ENCODE measurements at regions not wholly inside any gene's neighbourhood (a gene's known extent, or its start where the extent isn't known, plus 50 kb on each side); places are given as distances from the start of the nearest gene placed in this dataset.

- H3K9me3 ChIP-seq (ENCODE audit: insufficient read depth in 2 of 2, low read depth in 1 of 2, low read length in 1 of 2) = 0 out of 4 replicates have a peak, but pooled peaks cover 0 to 2% of the 10 kb centered on the region in 2 experiments
- H2AK5ac ChIP-seq (ENCODE audit: low read depth, low read length) = no peak overlapping the region
- H3K14ac ChIP-seq (ENCODE audit: insufficient read length) = no peak overlapping the region
- no peaks in the 10 kb centered on the region for H3K36me3 ChIP-seq (ENCODE audit: control insufficient read depth in 2 of 4, insufficient read depth in 4 of 4, low read length in 3 of 4)
- no peak overlapping the region for H3K9ac ChIP-seq (replicated peaks in 1 of 4; ENCODE audit: extremely low read depth in 1 of 4, low read depth in 3 of 4, low read length in 3 of 4)
- H3K27ac ChIP-seq (ENCODE audit: low read depth, low read length) = no peak overlapping the region
- no peak overlapping the region for H2BK15ac ChIP-seq (ENCODE audit: low read length)
- no peak overlapping the region for H3K4me3 ChIP-seq (ENCODE audit: extremely low read depth in 1 of 4, insufficient read depth in 2 of 4, low read depth in 3 of 4, low read length in 4 of 4)
- CTCF ChIA-PET (ENCODE audit: partially characterized antibody) = no interaction called here
- no peak overlapping the region for H2BK12ac ChIP-seq (ENCODE audit: low read depth, low read length)
- no peak overlapping the region for H3K56ac ChIP-seq (replicated peaks; ENCODE audit: insufficient read length, low read depth, low read length)
- H3K23ac ChIP-seq (ENCODE audit: insufficient read length) = no peak overlapping the region
- H3K79me2 ChIP-seq (ENCODE audit: control insufficient read depth in 1 of 2, insufficient read depth in 2 of 2, low read length in 2 of 2) = no peaks in the 10 kb centered on the region
- TF ChIP-seq CEBPB (IDR thresholded peaks at IDR 0.05; ENCODE audit: low read depth, low read length) = no peak
- no peak for TF ChIP-seq SRF (IDR thresholded peaks at IDR 0.05; ENCODE audit: low read depth, low read length)
- TF ChIP-seq, protein P1, sequence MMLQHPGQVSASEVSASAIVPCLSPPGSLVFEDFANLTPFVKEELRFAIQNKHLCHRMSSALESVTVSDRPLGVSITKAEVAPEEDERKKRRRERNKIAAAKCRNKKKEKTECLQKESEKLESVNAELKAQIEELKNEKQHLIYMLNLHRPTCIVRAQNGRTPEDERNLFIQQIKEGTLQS (IDR thresholded peaks at IDR 0.05; ENCODE audit: insufficient read depth, low read depth, low read length) = no peak
- TF ChIP-seq, protein P2, sequence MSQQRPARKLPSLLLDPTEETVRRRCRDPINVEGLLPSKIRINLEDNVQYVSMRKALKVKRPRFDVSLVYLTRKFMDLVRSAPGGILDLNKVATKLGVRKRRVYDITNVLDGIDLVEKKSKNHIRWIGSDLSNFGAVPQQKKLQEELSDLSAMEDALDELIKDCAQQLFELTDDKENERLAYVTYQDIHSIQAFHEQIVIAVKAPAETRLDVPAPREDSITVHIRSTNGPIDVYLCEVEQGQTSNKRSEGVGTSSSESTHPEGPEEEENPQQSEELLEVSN (IDR thresholded peaks at IDR 0.05) = no peak
- TF ChIP-seq POU5F1 (IDR thresholded peaks at IDR 0.05; ENCODE audit: low read depth, low read length) = no peak
- TF ChIP-seq BACH1 (IDR thresholded peaks at IDR 0.05; ENCODE audit: low read length) = no peak
- TF ChIP-seq MAX (IDR thresholded peaks at IDR 0.05) = no peak
- TF ChIP-seq YY1 (IDR thresholded peaks at IDR 0.05; ENCODE audit: low read depth, low read length) = no peak
- TF ChIP-seq TBP (IDR thresholded peaks at IDR 0.05; ENCODE audit: low read depth, low read length) = no peak
- TF ChIP-seq POLR2A (IDR thresholded peaks at IDR 0.05; ENCODE audit: control extremely low read depth in 1 of 2, low read depth in 2 of 2, low read length in 2 of 2) = no peak
- TF ChIP-seq PHF8 (conservative IDR thresholded peaks at IDR 0.05; ENCODE audit: low read depth, low read length) = no peak
- no peak for TF ChIP-seq BCL11A (IDR thresholded peaks at IDR 0.05; ENCODE audit: low read depth in 2 of 2, low read length in 2 of 2)
- TF ChIP-seq TEAD4 (IDR thresholded peaks at IDR 0.05; ENCODE audit: low read depth, low read length) = no peak
- peaks cover 0 to 2% (median 0%) of the 10 kb centered on the region in 4 experiments; a peak in 1 of 7 replicates for H3K4me1 ChIP-seq (replicated peaks in 1 of 4; ENCODE audit: control insufficient read depth in 3 of 4, insufficient read depth in 4 of 4, low read length in 3 of 4)
- H2BK120ac ChIP-seq (replicated peaks; ENCODE audit: low read depth, low read length) = no peak overlapping the region
- H2BK20ac ChIP-seq (ENCODE audit: low read length) = no peak overlapping the region
- H3K27me3 ChIP-seq (replicated peaks in 1 of 4; ENCODE audit: control insufficient read depth in 3 of 4, extremely low read depth in 1 of 4, insufficient read depth in 3 of 4, low read length in 3 of 4) = peaks cover 0 to 1% (median 0%) of the 10 kb centered on the region in 4 experiments; a peak in 1 of 7 replicates
- no peaks in the 10 kb centered on the region for H3K23me2 ChIP-seq (ENCODE audit: low read depth, low read length)
- H4K91ac ChIP-seq (replicated peaks; ENCODE audit: insufficient read length, low read length) = no peak overlapping the region
- H3K18ac ChIP-seq (ENCODE audit: extremely low read depth, low read length) = no peak overlapping the region
- DNase-seq (ENCODE audit: low read depth in 1 of 2, low spot score in 2 of 2) = no peak
- no peak overlapping the region for H2BK5ac ChIP-seq (ENCODE audit: low read depth, low read length)
- H3K4ac ChIP-seq (replicated peaks; ENCODE audit: insufficient read length, low read depth, low read length) = no peak overlapping the region
- no peak overlapping the region for H4K5ac ChIP-seq (ENCODE audit: insufficient read length, low read depth, low read length)
- FAIRE-seq = no peak
- no peaks in the 10 kb centered on the region for H3K79me1 ChIP-seq (ENCODE audit: low read depth, low read length)
- H4K8ac ChIP-seq (ENCODE audit: extremely low read depth, insufficient read depth, low read length) = no peak overlapping the region
- H4K20me1 ChIP-seq (replicated peaks in 1 of 2; ENCODE audit: control insufficient read depth in 1 of 2, insufficient read depth in 2 of 2, low read length in 2 of 2) = no peaks in the 10 kb centered on the region
- no peak overlapping the region for H2AFZ ChIP-seq (ENCODE audit: low read length)
- no peak overlapping the region for H3K4me2 ChIP-seq (ENCODE audit: insufficient read depth in 1 of 2, low read depth in 2 of 2, low read length in 2 of 2)
- WGBS, 2 experiments (ENCODE audit: extremely low coverage in 1 of 2, insufficient coverage in 1 of 2, insufficient read length in 1 of 2, insufficient replicate concordance in 2 of 2, low coverage in 1 of 2, low lambda C conversion rate in 2 of 2, missing lambda C conversion rate in 1 of 2) = 86% methylated on average over 3 of the region's 3 CpGs; no CpG with 5 or more reads in 1 of the 2 experiments
- POLR2A ChIA-PET (ENCODE audit: partially characterized antibody) = no interaction called here
Observed at GRCh38 chr18:38033282-38033681, 467.7 kb upstream of the CELF4 start.

Measured in H1 (cell line).